ENCODE measurements at regions not wholly inside any gene's neighbourhood (a gene's known extent, or its start where the extent isn't known, plus 50 kb on each side); places are given as distances from the start of the nearest gene placed in this dataset.
"Not testable (repeated sequence)": the region's sequence is repeated elsewhere in the genome, so short reads cannot be mapped to it uniquely, and the experiment has no call there.

DNA sequence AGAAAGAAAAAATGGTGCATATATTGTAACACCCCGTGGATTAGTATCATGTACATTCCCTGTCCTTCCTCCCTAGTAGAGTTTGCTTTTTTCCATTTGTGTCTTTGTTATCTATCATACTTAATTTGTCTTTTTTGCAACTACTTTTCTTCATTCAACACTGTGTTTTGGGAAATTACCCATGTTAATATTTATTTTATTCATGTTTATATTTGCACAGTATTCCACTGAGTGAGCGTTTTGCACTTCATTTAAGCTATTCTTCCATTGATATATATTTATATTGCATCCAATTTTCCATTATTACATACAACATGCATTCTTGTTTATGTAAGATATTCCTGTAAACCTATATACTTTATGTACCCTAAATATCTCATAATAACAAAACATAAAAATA is 57.6 kb upstream of the FAM171A1 start:
- TF ChIP-seq, protein P1, sequence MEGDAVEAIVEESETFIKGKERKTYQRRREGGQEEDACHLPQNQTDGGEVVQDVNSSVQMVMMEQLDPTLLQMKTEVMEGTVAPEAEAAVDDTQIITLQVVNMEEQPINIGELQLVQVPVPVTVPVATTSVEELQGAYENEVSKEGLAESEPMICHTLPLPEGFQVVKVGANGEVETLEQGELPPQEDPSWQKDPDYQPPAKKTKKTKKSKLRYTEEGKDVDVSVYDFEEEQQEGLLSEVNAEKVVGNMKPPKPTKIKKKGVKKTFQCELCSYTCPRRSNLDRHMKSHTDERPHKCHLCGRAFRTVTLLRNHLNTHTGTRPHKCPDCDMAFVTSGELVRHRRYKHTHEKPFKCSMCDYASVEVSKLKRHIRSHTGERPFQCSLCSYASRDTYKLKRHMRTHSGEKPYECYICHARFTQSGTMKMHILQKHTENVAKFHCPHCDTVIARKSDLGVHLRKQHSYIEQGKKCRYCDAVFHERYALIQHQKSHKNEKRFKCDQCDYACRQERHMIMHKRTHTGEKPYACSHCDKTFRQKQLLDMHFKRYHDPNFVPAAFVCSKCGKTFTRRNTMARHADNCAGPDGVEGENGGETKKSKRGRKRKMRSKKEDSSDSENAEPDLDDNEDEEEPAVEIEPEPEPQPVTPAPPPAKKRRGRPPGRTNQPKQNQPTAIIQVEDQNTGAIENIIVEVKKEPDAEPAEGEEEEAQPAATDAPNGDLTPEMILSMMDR (IDR thresholded peaks at IDR 0.05): no peak
- no peaks in the 10 kb centered on the region for H3K4me1 Mint-ChIP-seq (ENCODE audit: low read depth)
- H3K9me3 Mint-ChIP-seq: no peaks in the 10 kb centered on the region
- peaks cover 5% of the 10 kb centered on the region; the same call in 1 of the 2 replicates for H3K27me3 Mint-ChIP-seq (ENCODE audit: insufficient read depth)
- H3K36me3 Mint-ChIP-seq (ENCODE audit: low read depth): no peaks in the 10 kb centered on the region
- H3K27ac Mint-ChIP-seq: no peak overlapping the region
- H3K4me3 Mint-ChIP-seq: no peak overlapping the region
- DNase-seq: no peak

DNA sequence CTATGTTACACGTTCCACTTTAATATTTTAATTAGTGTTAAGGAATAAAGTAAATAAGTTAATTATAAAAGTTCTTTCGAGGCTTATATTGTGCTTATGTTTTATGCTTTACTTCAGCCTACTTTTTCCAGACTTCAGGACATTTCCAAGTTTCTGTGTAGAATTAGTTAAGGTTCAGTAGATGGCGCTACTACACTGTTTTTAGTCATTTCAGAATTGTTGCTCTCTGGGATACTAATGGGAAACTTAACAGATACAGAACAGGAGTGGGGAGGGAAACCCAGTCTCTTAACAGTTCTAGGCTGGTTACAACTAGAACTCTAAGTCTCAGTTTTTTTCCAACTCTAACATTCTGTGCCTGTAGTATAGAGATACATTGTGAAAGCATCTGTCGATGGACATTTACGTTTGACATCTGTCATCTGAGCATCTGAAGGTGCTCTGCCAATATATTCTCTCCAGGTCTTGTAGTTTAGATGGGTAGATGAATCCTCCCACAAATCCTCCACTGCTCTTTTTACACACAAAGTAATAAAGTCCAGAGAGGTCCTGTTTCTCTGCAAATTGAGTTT is 56.8 kb upstream of the FAM171A1 start:
- peak; percentile 20 for DNase-seq
- H3K27ac Mint-ChIP-seq: no peak overlapping the region
- TF ChIP-seq, protein P1 (IDR thresholded peaks at IDR 0.05): peak; percentile 82
- H3K27me3 Mint-ChIP-seq (ENCODE audit: insufficient read depth): peaks cover 9% of the 10 kb centered on the region
- no peaks in the 10 kb centered on the region for H3K36me3 Mint-ChIP-seq (ENCODE audit: low read depth)
- no peaks in the 10 kb centered on the region for H3K9me3 Mint-ChIP-seq
- H3K4me1 Mint-ChIP-seq (ENCODE audit: low read depth): no peaks in the 10 kb centered on the region
- H3K4me3 Mint-ChIP-seq: no peak overlapping the region

DNA sequence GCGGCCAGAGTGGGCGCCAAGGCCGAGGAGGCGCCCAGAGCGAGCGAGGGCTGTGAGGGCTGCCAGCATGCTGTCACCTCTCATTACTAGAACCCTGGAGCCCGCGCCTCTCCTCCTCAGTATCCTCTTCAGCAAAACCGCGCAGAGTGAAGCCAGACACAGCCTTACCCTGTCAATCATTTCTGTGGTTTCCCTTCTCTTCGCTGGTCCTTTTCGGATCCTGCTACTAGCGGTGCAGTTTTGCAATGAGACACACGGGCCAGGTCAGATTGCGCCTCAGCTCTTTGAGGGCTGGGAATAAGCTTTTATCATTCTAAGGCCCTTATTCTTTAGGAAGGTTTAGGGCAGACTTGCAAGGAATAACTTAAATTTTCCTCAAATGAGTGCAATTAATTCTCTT is 55.5 kb upstream of the FAM171A1 start:
- no peaks in the 10 kb centered on the region for H3K9me3 Mint-ChIP-seq
- H3K4me1 Mint-ChIP-seq (ENCODE audit: low read depth): no peaks in the 10 kb centered on the region
- TF ChIP-seq, protein P1 (IDR thresholded peaks at IDR 0.05): no peak
- H3K27me3 Mint-ChIP-seq (ENCODE audit: insufficient read depth): peaks cover 11% of the 10 kb centered on the region
- no peak overlapping the region for H3K27ac Mint-ChIP-seq
- H3K36me3 Mint-ChIP-seq (ENCODE audit: low read depth): no peaks in the 10 kb centered on the region
- H3K4me3 Mint-ChIP-seq: no peak overlapping the region
- no peak for DNase-seq

DNA sequence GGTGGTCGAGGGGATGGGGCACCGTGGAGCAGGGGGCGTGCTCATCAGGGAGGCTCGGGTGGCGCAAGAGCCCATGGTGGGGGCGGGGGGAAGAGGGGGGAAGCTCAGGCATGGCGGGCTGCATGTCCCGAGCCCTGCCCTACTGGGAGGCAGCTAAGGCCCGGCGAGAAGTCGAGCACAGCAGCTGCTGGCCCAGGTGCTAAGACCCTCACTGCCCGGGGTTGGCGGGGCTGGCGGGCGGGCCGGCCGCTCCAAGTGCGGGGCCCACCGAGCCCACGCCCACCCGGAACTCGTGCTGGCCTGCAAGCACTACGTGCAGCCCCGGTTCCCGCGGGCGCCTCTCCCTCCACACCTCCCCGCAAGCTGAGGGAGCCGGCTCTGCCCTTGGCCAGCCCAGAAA is 55.0 kb upstream of the FAM171A1 start:
- TF ChIP-seq, protein P1 (IDR thresholded peaks at IDR 0.05): no peak
- Mint-ChIP-seq H3K36me3 (ENCODE audit: low read depth) (no peaks in the 10 kb centered on the region), H3K27me3 (ENCODE audit: insufficient read depth) (peaks cover 11% of the 10 kb centered on the region), H3K4me1 (ENCODE audit: low read depth) (no peaks in the 10 kb centered on the region), H3K9me3 (no peaks in the 10 kb centered on the region), H3K27ac (no peak overlapping the region), H3K4me3 (no peak overlapping the region)
- DNase-seq: no peak

DNA sequence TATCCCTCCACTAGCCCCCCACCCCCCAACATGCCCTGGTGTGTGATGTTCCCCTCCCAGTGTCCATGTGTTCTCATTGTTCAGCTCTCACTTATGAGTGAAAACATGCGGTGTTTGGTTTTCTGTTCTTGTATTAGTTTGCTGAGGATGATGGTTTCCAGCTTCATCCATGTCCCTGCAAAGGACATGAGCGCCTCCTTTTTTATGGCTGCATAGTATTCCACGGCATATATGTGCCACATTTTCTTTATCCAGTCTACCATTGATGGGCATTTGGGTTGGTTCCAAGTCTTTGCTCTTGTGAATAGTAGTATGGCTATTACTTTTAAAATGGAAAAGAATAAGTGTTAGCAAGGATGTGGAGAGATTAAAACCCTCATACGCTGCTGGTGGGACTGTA is 50.8 kb upstream of the FAM171A1 start:
- H3K4me3 Mint-ChIP-seq; H3K36me3 Mint-ChIP-seq (ENCODE audit: low read depth); H3K4me1 Mint-ChIP-seq (ENCODE audit: low read depth); H3K9me3 Mint-ChIP-seq; H3K27ac Mint-ChIP-seq; DNase-seq: not testable (repeated sequence)
- H3K27me3 Mint-ChIP-seq (ENCODE audit: insufficient read depth): peaks cover 11% of the 10 kb centered on the region

Data from HFFc6 (cell line).